CD14-positive monocyte (primary cell): ENCODE measurements at regions not wholly inside any gene's neighbourhood (a gene's known extent, or its start where the extent isn't known, plus 50 kb on each side); places are given as distances from the start of the nearest gene placed in this dataset.

Source experiments
- DNase-seq, 3 donors: peaks; one replicate each; pipeline ENCODE4 v3.0.0-alpha.2; 2011 to 2022
- H2AFZ ChIP-seq: 2 replicates; pipeline ENCODE4 v1.6.0; 2012; ENCODE audit warnings: mild to moderate bottlenecking, low read depth, low read length, inconsistent platforms; ENCODE audit not compliant: insufficient read depth, poor library complexity, severe bottlenecking
- H3K27ac ChIP-seq, 2 donors: 1 replicate in 1 of 2; 2 replicates in 1 of 2; pipeline ENCODE4 v1.5.1; 2012 to 2013; ENCODE audit warnings: low read length in 2 of 2, control low read depth in 1 of 2, inconsistent platforms in 1 of 2, low read depth in 1 of 2, mild to moderate bottlenecking in 1 of 2
- H3K27me3 ChIP-seq, 2 donors: one replicate each; pipeline versions ENCODE4 v1.6.0 to v1.6.1; 2011 to 2013; ENCODE audit warnings: low read length in 2 of 2; ENCODE audit not compliant: control insufficient read depth in 2 of 2, insufficient read depth in 2 of 2
- H3K36me3 ChIP-seq, 2 donors: replicated peaks in 1 of 2; 1 replicate in 1 of 2; 2 replicates in 1 of 2; pipeline versions ENCODE4 v1.5.1 to v1.6.1; 2012 to 2013; ENCODE audit warnings: low read length in 2 of 2, control low read depth in 1 of 2, inconsistent platforms in 1 of 2, mild to moderate bottlenecking in 1 of 2; ENCODE audit not compliant: insufficient read depth in 2 of 2, control insufficient read depth in 1 of 2
- H3K4me1 ChIP-seq, 2 donors: 1 replicate in 1 of 2; 2 replicates in 1 of 2; pipeline versions ENCODE4 v1.5.1 to v1.6.1; 2012 to 2013; ENCODE audit warnings: low read length in 2 of 2, control low read depth in 1 of 2, inconsistent platforms in 1 of 2, mild to moderate bottlenecking in 1 of 2, moderate library complexity in 1 of 2; ENCODE audit not compliant: insufficient read depth in 2 of 2, control insufficient read depth in 1 of 2
- H3K4me2 ChIP-seq: replicated peaks from 2 replicates; pipeline ENCODE3; 2012; ENCODE audit warnings: low read length, moderate library complexity, mild to moderate bottlenecking; ENCODE audit not compliant: poor library complexity, severe bottlenecking; ENCODE audit errors: extremely low read depth
- H3K4me3 ChIP-seq, 3 experiments: fragments of 200-600 bp in 1 of 3; sonication (generic) in 1 of 3; replicated peaks in 1 of 3; 1 replicate in 2 of 3; 2 replicates in 1 of 3; pipeline ENCODE4 v1.5.1; 2011 to 2013; ENCODE audit warnings: low read length in 3 of 3, mild to moderate bottlenecking in 3 of 3, control low read depth in 2 of 3, low read depth in 2 of 3, inconsistent platforms in 1 of 3, moderate library complexity in 1 of 3
- H3K79me2 ChIP-seq: 2 replicates; pipeline ENCODE4 v1.6.0; 2012; ENCODE audit warnings: mild to moderate bottlenecking, control low read depth, inconsistent platforms, low read length, moderate library complexity; ENCODE audit not compliant: insufficient read depth
- H3K9ac ChIP-seq: 2 replicates; pipeline ENCODE4 v1.6.0; 2017; ENCODE audit warnings: low read length, mild to moderate bottlenecking; ENCODE audit not compliant: insufficient read depth, poor library complexity, severe bottlenecking
- H3K9me3 ChIP-seq, 2 donors: replicated peaks in 1 of 2; 1 replicate in 1 of 2; 2 replicates in 1 of 2; pipeline versions ENCODE4 v1.5.1 to v1.6.1; 2012 to 2013; ENCODE audit warnings: low read length in 2 of 2, control low read depth in 1 of 2; ENCODE audit not compliant: control insufficient read depth in 1 of 2, insufficient read depth in 1 of 2
- H4K20me1 ChIP-seq: 2 replicates; pipeline ENCODE4 v1.6.0; 2012; ENCODE audit warnings: mild to moderate bottlenecking, low read length, control low read depth, moderate library complexity; ENCODE audit not compliant: insufficient read depth
- H3K27ac Mint-ChIP-seq, 7 donors: one replicate each; pipeline ENCODE4 v1.8.0; 2020; ENCODE audit warnings: mild to moderate bottlenecking in 7 of 7, mixed read lengths in 7 of 7, moderate library complexity in 6 of 7, inconsistent platforms in 2 of 7
- H3K27me3 Mint-ChIP-seq, 3 donors: one replicate each; pipeline ENCODE4 v1.8.0; 2021 to 2022; ENCODE audit warnings: low read depth in 3 of 3, mild to moderate bottlenecking in 3 of 3, mixed read lengths in 3 of 3, moderate library complexity in 3 of 3, inconsistent platforms in 1 of 3
- H3K36me3 Mint-ChIP-seq, 2 donors: one replicate each; pipeline ENCODE4 v1.8.0; 2020; ENCODE audit warnings: mixed read lengths in 2 of 2, inconsistent platforms in 1 of 2, mild to moderate bottlenecking in 1 of 2
- H3K4me1 Mint-ChIP-seq: one replicate; pipeline ENCODE4 v1.8.0; 2020; ENCODE audit warnings: mild to moderate bottlenecking, mixed read lengths
- H3K4me3 Mint-ChIP-seq, 2 donors: one replicate each; pipeline ENCODE4 v1.8.0; 2020; ENCODE audit warnings: mild to moderate bottlenecking in 2 of 2, mixed read lengths in 2 of 2, moderate library complexity in 1 of 2
- H3K9me3 Mint-ChIP-seq, 7 donors: one replicate each; pipeline ENCODE4 v1.8.0; 2020 to 2022; ENCODE audit warnings: mixed read lengths in 7 of 7, mild to moderate bottlenecking in 6 of 7, moderate library complexity in 6 of 7, inconsistent platforms in 2 of 7
- CTCF ChIP-seq: fragments of 200-600 bp; IDR thresholded peaks from one replicate; pipeline ENCODE4 v1.8.0; 2022; ENCODE audit warnings: antibody characterized with exemption, mild to moderate bottlenecking
- WGBS: methylation state at CpG from one replicate; pipeline ENCODE4 v1.1.5; 2013; ENCODE audit warnings: missing lambda C conversion rate; ENCODE audit not compliant: insufficient coverage; 5-methylcytosine and 5-hydroxymethylcytosine counted together
- intact Hi-C, 2 donors: fragments of 100-400 bp; cut with micrococcal nuclease; formaldehyde crosslinking; loops; one replicate each; pipeline versions ENCODE4 v1.15.0 to v1.15.1; 2023

- no peak overlapping the region for H3K4me2 ChIP-seq
- H2AFZ ChIP-seq: no peak overlapping the region
- peak; percentile 43 to 53 (median 51) for DNase-seq
- no peaks in the 10 kb centered on the region for H3K79me2 ChIP-seq
- intact Hi-C loops: loop anchor here in 1 of 2 donors (5.0 kb wide), 1 partner anchor 290 kb away; no protein-coding TSS in a partner anchor
- no peaks in the 10 kb centered on the region for H3K27me3 ChIP-seq
- no peak overlapping the region for H3K9ac ChIP-seq
- peak overlapping the region in 1 of 7 donors; percentile 15 for H3K27ac Mint-ChIP-seq
- peaks cover 4 to 11% (median 6%) of the 10 kb centered on the region in 7 donors for H3K9me3 Mint-ChIP-seq
- H3K4me3 ChIP-seq: no peak overlapping the region
- WGBS: 87% methylated on average over 5 of the region's 15 CpGs
- peaks cover 41% of the 10 kb centered on the region for H3K4me1 Mint-ChIP-seq
- H3K27ac ChIP-seq: no peak overlapping the region
- TF ChIP-seq CTCF: peak; percentile 87
- no peaks in the 10 kb centered on the region for H3K36me3 ChIP-seq
- peaks cover 0 to 5% of the 10 kb centered on the region in 2 donors for H3K9me3 ChIP-seq
- peaks cover 3 to 5% (median 4%) of the 10 kb centered on the region in 3 donors for H3K27me3 Mint-ChIP-seq
- H4K20me1 ChIP-seq: no peaks in the 10 kb centered on the region
- peaks cover 18 to 42% of the 10 kb centered on the region in 2 donors for H3K4me1 ChIP-seq
- no peak overlapping the region for H3K4me3 Mint-ChIP-seq
- no peaks in the 10 kb centered on the region for H3K36me3 Mint-ChIP-seq
These were observed 96.2 kb upstream of the TRPM1 start for GRCh38 chr15:31197497-31198414.

GRCh38 chr15:31200735-31201151, 99.2 kb upstream of the TRPM1 start:
- H3K27me3 ChIP-seq: no peaks in the 10 kb centered on the region
- H3K79me2 ChIP-seq: no peaks in the 10 kb centered on the region
- H3K36me3 ChIP-seq: no peaks in the 10 kb centered on the region
- intact Hi-C loops: loop anchor here in 1 of 2 donors (5.0 kb wide), 1 partner anchor 292 kb away; no protein-coding TSS in a partner anchor
- no peak overlapping the region for H3K9ac ChIP-seq
- no peaks in the 10 kb centered on the region for H4K20me1 ChIP-seq
- no peaks in the 10 kb centered on the region for H3K9me3 ChIP-seq
- TF ChIP-seq CTCF: peak; percentile 39
- Mint-ChIP-seq H3K9me3 (peaks cover 0 to 5% (median 0%) of the 10 kb centered on the region in 7 donors), H3K36me3 (no peaks in the 10 kb centered on the region), H3K27ac (peak overlapping the region in 1 of 7 donors; percentile 19), H3K4me3 (no peak overlapping the region), H3K4me1 (peaks cover 40% of the 10 kb centered on the region), H3K27me3 (peaks cover 3 to 7% (median 7%) of the 10 kb centered on the region in 3 donors)
- peaks cover 17 to 40% of the 10 kb centered on the region in 2 donors for H3K4me1 ChIP-seq
- H3K4me2 ChIP-seq: no peak overlapping the region
- WGBS: 97% methylated on average over 9 of the region's 16 CpGs
- H2AFZ ChIP-seq: peak overlapping the region; percentile 60
- peak; percentile 62 to 67 (median 62) for DNase-seq
- no peak overlapping the region for H3K4me3 ChIP-seq
- no peak overlapping the region for H3K27ac ChIP-seq
